ENCODE measurements at regions not wholly inside any gene's neighbourhood (a gene's known extent, or its start where the extent isn't known, plus 50 kb on each side); places are given as distances from the start of the nearest gene placed in this dataset.

DNA sequence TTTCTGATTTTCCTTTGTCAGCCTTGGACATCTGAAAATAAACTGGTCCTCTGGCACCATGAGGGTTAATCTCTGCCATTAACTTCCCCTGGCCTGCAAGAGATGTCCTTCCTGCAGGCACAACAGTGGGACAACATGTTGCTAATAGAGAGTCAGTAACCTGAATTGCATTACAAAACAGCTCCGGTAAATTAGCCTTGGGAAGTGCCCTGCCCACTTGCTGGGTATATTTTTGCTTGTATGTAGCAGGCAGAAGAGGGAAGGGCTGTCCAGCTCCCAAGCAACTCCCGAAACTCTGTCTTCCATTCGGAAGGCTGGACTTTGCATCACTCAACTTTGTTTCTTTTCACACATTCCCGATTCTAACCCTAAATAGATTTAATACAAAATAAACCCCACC, 104.4 kb upstream of the ATP8B1 start:
- Histone ChIP-seq H3K36me3 (no peaks in the 10 kb centered on the region), H3K4me1 (no peaks in the 10 kb centered on the region), H3K4me3 (no peak overlapping the region), H3K27me3 (no peaks in the 10 kb centered on the region), H3K9me3 (no peaks in the 10 kb centered on the region), H3K27ac (no peak overlapping the region)
- DNase-seq (no peak), ATAC-seq (no peak)
- TF ChIP-seq, protein P1, sequence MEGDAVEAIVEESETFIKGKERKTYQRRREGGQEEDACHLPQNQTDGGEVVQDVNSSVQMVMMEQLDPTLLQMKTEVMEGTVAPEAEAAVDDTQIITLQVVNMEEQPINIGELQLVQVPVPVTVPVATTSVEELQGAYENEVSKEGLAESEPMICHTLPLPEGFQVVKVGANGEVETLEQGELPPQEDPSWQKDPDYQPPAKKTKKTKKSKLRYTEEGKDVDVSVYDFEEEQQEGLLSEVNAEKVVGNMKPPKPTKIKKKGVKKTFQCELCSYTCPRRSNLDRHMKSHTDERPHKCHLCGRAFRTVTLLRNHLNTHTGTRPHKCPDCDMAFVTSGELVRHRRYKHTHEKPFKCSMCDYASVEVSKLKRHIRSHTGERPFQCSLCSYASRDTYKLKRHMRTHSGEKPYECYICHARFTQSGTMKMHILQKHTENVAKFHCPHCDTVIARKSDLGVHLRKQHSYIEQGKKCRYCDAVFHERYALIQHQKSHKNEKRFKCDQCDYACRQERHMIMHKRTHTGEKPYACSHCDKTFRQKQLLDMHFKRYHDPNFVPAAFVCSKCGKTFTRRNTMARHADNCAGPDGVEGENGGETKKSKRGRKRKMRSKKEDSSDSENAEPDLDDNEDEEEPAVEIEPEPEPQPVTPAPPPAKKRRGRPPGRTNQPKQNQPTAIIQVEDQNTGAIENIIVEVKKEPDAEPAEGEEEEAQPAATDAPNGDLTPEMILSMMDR (IDR thresholded peaks at IDR 0.05), result no peak
- intact Hi-C loops (cut with DNase I), result no loop called here

DNA sequence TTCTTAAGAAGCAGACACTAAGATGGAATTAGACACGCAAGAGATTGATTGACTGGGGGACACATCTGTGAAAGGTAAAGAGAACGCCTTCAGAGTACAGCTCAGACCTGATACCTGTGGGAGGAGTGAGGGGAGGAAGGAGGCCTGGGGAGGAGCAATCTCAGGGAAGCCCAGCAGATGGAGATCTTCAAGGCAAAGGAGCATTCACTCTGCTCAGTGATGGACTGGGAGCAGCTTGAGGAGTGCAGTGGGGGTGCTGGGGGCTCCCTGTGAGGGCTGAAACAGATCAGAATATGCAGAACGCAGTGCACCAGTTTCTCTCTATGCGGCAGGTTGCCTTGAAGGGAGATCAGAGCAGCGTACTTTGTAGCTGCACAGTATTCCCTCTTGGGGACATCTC, 103.7 kb upstream of the ATP8B1 start:
- H3K4me1 ChIP-seq, result no peaks in the 10 kb centered on the region
- H3K27me3 ChIP-seq, result no peaks in the 10 kb centered on the region
- no peak overlapping the region for H3K4me3 ChIP-seq
- ATAC-seq (no peak), DNase-seq (no peak)
- no peaks in the 10 kb centered on the region for H3K9me3 ChIP-seq
- no peaks in the 10 kb centered on the region for H3K36me3 ChIP-seq
- TF ChIP-seq, protein P1 (IDR thresholded peaks at IDR 0.05), result no peak
- H3K27ac ChIP-seq, result no peak overlapping the region
- intact Hi-C loops (cut with DNase I), result no loop called here

DNA sequence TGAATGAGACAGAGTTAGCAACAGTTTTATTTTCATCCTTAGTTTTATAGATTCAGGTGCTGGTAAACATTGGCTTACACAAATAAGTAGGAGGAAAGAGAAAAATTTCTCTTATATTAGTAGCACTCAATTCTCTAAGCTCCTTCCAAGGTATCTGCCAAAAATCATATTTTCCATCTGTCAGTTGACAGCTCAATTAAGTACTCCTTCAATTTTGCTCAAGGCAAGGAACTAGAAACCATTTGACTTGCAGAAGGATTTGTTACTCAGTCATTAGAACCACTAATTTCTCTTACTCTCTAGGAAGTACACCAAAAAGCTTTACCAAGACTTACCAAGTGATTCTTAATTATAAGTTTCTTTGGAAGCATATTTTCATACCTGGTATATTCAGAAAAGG, 101.4 kb upstream of the ATP8B1 start:
- intact Hi-C loops (cut with DNase I), result no loop called here
- no peaks in the 10 kb centered on the region for H3K27me3 ChIP-seq
- TF ChIP-seq, protein P1 (IDR thresholded peaks at IDR 0.05), result no peak
- no peaks in the 10 kb centered on the region for H3K9me3 ChIP-seq
- no peak overlapping the region for H3K27ac ChIP-seq
- H3K36me3 ChIP-seq, result no peaks in the 10 kb centered on the region
- no peaks in the 10 kb centered on the region for H3K4me1 ChIP-seq
- ATAC-seq, result no peak
- DNase-seq, result no peak
- no peak overlapping the region for H3K4me3 ChIP-seq

DNA sequence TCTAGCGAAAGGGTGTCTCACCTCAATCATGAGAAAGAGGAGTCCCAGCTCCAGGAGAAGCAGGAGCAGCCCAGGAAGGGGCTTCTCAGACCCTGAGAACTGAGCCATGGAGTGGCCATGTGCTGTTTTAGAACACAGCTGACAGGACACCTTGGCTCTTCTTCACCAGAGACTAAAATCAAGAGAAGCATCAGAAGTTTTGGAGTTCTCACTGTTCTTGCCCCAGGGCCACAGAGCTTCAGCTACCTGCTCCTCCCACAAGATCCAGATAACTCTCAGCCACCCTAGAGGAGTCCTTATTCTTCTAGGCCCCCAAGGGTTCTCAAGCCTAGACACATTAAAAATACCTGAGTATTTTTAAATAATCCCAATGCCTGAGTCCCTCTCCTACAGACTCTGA, 99.6 kb upstream of the ATP8B1 start:
- no peaks in the 10 kb centered on the region for H3K27me3 ChIP-seq
- H3K27ac ChIP-seq, result no peak overlapping the region
- TF ChIP-seq, protein P1 (IDR thresholded peaks at IDR 0.05), result no peak
- no peaks in the 10 kb centered on the region for H3K4me1 ChIP-seq
- no peaks in the 10 kb centered on the region for H3K36me3 ChIP-seq
- DNase-seq (no peak), ATAC-seq (no peak)
- H3K4me3 ChIP-seq, result no peak overlapping the region
- no peaks in the 10 kb centered on the region for H3K9me3 ChIP-seq
- intact Hi-C loops (cut with DNase I), result no loop called here

DNA sequence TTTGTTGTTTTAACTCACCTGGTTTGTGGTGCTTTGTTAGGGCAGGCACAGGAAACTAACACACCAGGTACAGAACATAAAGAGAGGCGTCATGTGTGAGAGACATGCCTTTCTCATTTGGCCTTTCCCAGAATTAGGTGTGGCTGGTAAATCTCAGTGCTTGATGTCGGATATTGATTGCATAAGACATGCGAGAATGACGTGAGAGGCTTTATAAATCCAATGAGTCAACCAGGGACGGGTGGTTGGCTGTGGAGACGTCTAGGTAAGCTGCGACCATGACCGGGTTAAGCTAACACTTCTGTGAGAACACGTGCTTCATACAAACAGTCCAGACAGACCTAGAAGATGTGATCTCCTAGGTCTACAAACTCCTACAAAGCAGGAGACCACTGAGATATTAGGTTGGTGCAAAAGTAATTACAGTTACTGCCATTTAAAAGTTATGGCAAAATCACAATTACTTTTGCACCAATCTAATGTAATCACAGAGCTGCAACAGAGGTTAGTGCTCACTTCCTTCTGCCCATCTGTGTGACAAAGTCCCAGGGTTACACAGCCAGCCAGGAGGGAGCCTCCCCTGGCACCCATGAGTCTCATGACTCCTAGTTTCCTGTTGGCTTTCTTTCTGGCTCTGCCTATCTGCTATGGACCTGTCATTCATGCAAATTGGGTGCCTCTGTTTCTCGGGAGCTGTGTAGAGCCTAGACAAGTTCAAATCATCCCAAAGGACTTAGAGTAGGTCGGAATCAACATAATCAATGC, 98.9 kb upstream of the ATP8B1 start:
- no peaks in the 10 kb centered on the region for H3K9me3 ChIP-seq
- intact Hi-C loops (cut with DNase I), result no loop called here
- H3K4me1 ChIP-seq, result no peaks in the 10 kb centered on the region
- H3K27me3 ChIP-seq, result no peaks in the 10 kb centered on the region
- no peak overlapping the region for H3K27ac ChIP-seq
- DNase-seq (no peak), ATAC-seq (peak; percentile 79)
- H3K4me3 ChIP-seq, result no peak overlapping the region
- H3K36me3 ChIP-seq, result no peaks in the 10 kb centered on the region
- TF ChIP-seq, protein P1 (IDR thresholded peaks at IDR 0.05), result no peak

All from left lung (tissue), 4 donors.